HepG2 (cell line): ENCODE measurements at regions not wholly inside any gene's neighbourhood (a gene's known extent, or its start where the extent isn't known, plus 50 kb on each side); places are given as distances from the start of the nearest gene placed in this dataset.
A peak's percentile ranks its signal among the peaks of the same experiment; 100 is the strongest.

Experiments
- ARID5B ChIP-seq: IDR thresholded peaks from 2 replicates; pipeline ENCODE4 v1.4.0; 2020; ENCODE audit warnings: mild to moderate bottlenecking, missing genetic modification reagents
- CEBPB ChIP-seq: IDR thresholded peaks from 2 replicates; pipeline ENCODE4 v1.6.1; 2011; ENCODE audit warnings: low read depth, low read length, improper control_type of control experiment, borderline replicate concordance
- CREB1 ChIP-seq, 2 experiments: fragments of 450-650 bp in 1 of 2; IDR thresholded peaks; 2 replicates each; pipeline ENCODE4 v1.6.1; 2016 to 2017; ENCODE audit warnings: control low read depth in 1 of 2, mild to moderate bottlenecking in 1 of 2, missing compliant biosample characterization in 1 of 2, missing genetic modification characterization in 1 of 2
- CTCF ChIP-seq: sonication (generic); formaldehyde crosslinking; IDR thresholded peaks from 2 replicates; pipeline ENCODE4 v1.5.0; 2020; ENCODE audit warnings: mild to moderate bottlenecking, missing genetic modification reagents, moderate library complexity
- EP300 ChIP-seq, 3 experiments: sonication (generic) in 1 of 3; formaldehyde crosslinking in 1 of 3; IDR thresholded peaks; 2 replicates each; pipeline versions ENCODE4 v1.5.1 to v1.6.1; 2011 to 2020; ENCODE audit warnings: low read depth in 2 of 3, low read length in 2 of 3, borderline replicate concordance in 1 of 3, improper control_type of control experiment in 1 of 3, mild to moderate bottlenecking in 1 of 3, missing genetic modification reagents in 1 of 3, moderate library complexity in 1 of 3
- IKZF1 ChIP-seq: fragments of 450-650 bp; IDR thresholded peaks from 2 replicates; pipeline ENCODE4 v1.7.1; 2016
- KAT8 ChIP-seq: IDR thresholded peaks from 2 replicates; pipeline ENCODE4 v1.6.1; 2016; ENCODE audit warnings: missing genetic modification reagents, missing compliant biosample characterization
- NFE2 ChIP-seq: sonication (generic); formaldehyde crosslinking; IDR thresholded peaks from 2 replicates; pipeline ENCODE4 v1.4.0; 2020; ENCODE audit warnings: missing genetic modification reagents
- NFE2L2 ChIP-seq: fragments of 150-350 bp; IDR thresholded peaks from 2 replicates; pipeline ENCODE4 v1.6.1; 2014; ENCODE audit warnings: low read length
- NRL ChIP-seq: sonication (generic); formaldehyde crosslinking; IDR thresholded peaks from 2 replicates; pipeline ENCODE4 v1.5.0; 2020; ENCODE audit warnings: missing genetic modification reagents, mild to moderate bottlenecking, moderate library complexity, borderline replicate concordance
- PRDM10 ChIP-seq: sonication (generic); formaldehyde crosslinking; IDR thresholded peaks from 2 replicates; pipeline ENCODE4 v1.4.0; 2020; ENCODE audit warnings: low read depth, missing genetic modification reagents
- RFXANK ChIP-seq: IDR thresholded peaks from 2 replicates; pipeline ENCODE4 v1.6.1; 2016
- SAP130 ChIP-seq: IDR thresholded peaks from 2 replicates; pipeline ENCODE4 v1.6.1; 2016; ENCODE audit warnings: low read depth
- SMC3 ChIP-seq: IDR thresholded peaks from 2 replicates; pipeline ENCODE4 v1.6.1; 2011; ENCODE audit warnings: low read length, improper control_type of control experiment
- STAT5B ChIP-seq: sonication (generic); formaldehyde crosslinking; IDR thresholded peaks from 2 replicates; pipeline ENCODE4 v1.4.0; 2020; ENCODE audit warnings: missing genetic modification reagents
- ZNF362 ChIP-seq: sonication (generic); formaldehyde crosslinking; IDR thresholded peaks from 2 replicates; pipeline ENCODE4 v1.4.0; 2020; ENCODE audit warnings: missing genetic modification reagents, mild to moderate bottlenecking, borderline replicate concordance
- ZNF431 ChIP-seq: sonication (generic); formaldehyde crosslinking; IDR thresholded peaks from 2 replicates; pipeline ENCODE4 v1.9.0; 2022; ENCODE audit warnings: missing genetic modification reagents, low read depth, mild to moderate bottlenecking, borderline replicate concordance
- ZNF441 ChIP-seq: sonication (generic); formaldehyde crosslinking; IDR thresholded peaks from 2 replicates; pipeline ENCODE4 v1.7.0; 2021; ENCODE audit warnings: missing genetic modification reagents, borderline replicate concordance
- ZNF768 ChIP-seq: sonication (generic); formaldehyde crosslinking; IDR thresholded peaks from 2 replicates; pipeline ENCODE4 v1.4.0; 2020; ENCODE audit warnings: missing genetic modification reagents
- ZZZ3 ChIP-seq: sonication (generic); formaldehyde crosslinking; IDR thresholded peaks from 2 replicates; pipeline ENCODE4 v1.4.0; 2020; ENCODE audit warnings: missing genetic modification reagents, mild to moderate bottlenecking, borderline replicate concordance

- TF ChIP-seq ZZZ3 = no peak
- TF ChIP-seq CTCF = peak; percentile 15; the same call in 1 of the 2 replicates
- peak; percentile 29; the same call in 1 of the 2 replicates for TF ChIP-seq SMC3
- TF ChIP-seq NRL (CRISPR knock-in tag) = no peak
- peak; percentile 61; the same call in 1 of the 2 replicates for TF ChIP-seq ARID5B (CRISPR knock-in tag)
- TF ChIP-seq ZNF431 (CRISPR knock-in tag) = no peak
- peak; percentile 63; the same call in 1 of the 2 replicates for TF ChIP-seq NFE2L2
- TF ChIP-seq KAT8 (CRISPR knock-in tag) = peak; percentile 61
- TF ChIP-seq IKZF1 = no peak
- TF ChIP-seq ZNF362 (CRISPR knock-in tag) = peak; percentile 97
- no peak for TF ChIP-seq RFXANK (CRISPR knock-in tag)
- TF ChIP-seq CREB1 (IDR thresholded peaks at IDR 0.05) = no peak
- 0 out of 2 replicates have a peak, but pooled peaks have one; percentile 18 for TF ChIP-seq CREB1 (CRISPR knock-in tag; IDR thresholded peaks at IDR 0.05)
- peak; percentile 61 for TF ChIP-seq CEBPB
- no peak for TF ChIP-seq STAT5B (CRISPR knock-in tag)
- TF ChIP-seq NFE2 = peak; percentile 67; the same call in 1 of the 2 replicates
- TF ChIP-seq EP300 (IDR thresholded peaks at IDR 0.05; ENCODE audit: low read depth in 2 of 2, low read length in 2 of 2) = peak in 1 of 2 experiments; percentile 40; a peak in 2 of 4 replicates
- no peak for TF ChIP-seq EP300 (CRISPR knock-in tag; IDR thresholded peaks at IDR 0.05; ENCODE audit: borderline replicate concordance)
- no peak for TF ChIP-seq ZNF768
- TF ChIP-seq SAP130 (CRISPR knock-in tag) = peak; percentile 20; the same call in 1 of the 2 replicates
- TF ChIP-seq PRDM10 (CRISPR knock-in tag) = no peak
- peak; percentile 78; the same call in 1 of the 2 replicates for TF ChIP-seq ZNF441 (CRISPR knock-in tag)
Observed at GRCh38 chr1:88029142-88029541, 654.9 kb upstream of the PKN2 start (continued).
